Retinal pigment epithelial cell (primary cell): ENCODE measurements at regions not wholly inside any gene's neighbourhood (a gene's known extent, or its start where the extent isn't known, plus 50 kb on each side); places are given as distances from the start of the nearest gene placed in this dataset.

Source experiments
- DNase-seq: peaks from one replicate; pipeline ENCODE4 v3.0.0-alpha.2; 2010; ENCODE audit warnings: low read depth
- H3K4me3 ChIP-seq: 2 replicates; pipeline ENCODE4 v1.5.1; 2011; ENCODE audit warnings: mild to moderate bottlenecking, low read length, control low read depth, moderate library complexity
- TF ChIP-seq, protein P1 (sequence below): conservative IDR thresholded peaks from 2 replicates; pipeline ENCODE4 v1.5.1; 2011; ENCODE audit warnings: low read depth, low read length, control low read depth, inconsistent platforms

- TF ChIP-seq, protein P1, sequence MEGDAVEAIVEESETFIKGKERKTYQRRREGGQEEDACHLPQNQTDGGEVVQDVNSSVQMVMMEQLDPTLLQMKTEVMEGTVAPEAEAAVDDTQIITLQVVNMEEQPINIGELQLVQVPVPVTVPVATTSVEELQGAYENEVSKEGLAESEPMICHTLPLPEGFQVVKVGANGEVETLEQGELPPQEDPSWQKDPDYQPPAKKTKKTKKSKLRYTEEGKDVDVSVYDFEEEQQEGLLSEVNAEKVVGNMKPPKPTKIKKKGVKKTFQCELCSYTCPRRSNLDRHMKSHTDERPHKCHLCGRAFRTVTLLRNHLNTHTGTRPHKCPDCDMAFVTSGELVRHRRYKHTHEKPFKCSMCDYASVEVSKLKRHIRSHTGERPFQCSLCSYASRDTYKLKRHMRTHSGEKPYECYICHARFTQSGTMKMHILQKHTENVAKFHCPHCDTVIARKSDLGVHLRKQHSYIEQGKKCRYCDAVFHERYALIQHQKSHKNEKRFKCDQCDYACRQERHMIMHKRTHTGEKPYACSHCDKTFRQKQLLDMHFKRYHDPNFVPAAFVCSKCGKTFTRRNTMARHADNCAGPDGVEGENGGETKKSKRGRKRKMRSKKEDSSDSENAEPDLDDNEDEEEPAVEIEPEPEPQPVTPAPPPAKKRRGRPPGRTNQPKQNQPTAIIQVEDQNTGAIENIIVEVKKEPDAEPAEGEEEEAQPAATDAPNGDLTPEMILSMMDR: no peak
- no peak for DNase-seq
- H3K4me3 ChIP-seq: no peak overlapping the region
Observed at GRCh38 chr3:188940573-188940932, 231.2 kb upstream of the TPRG1 start.

DNA sequence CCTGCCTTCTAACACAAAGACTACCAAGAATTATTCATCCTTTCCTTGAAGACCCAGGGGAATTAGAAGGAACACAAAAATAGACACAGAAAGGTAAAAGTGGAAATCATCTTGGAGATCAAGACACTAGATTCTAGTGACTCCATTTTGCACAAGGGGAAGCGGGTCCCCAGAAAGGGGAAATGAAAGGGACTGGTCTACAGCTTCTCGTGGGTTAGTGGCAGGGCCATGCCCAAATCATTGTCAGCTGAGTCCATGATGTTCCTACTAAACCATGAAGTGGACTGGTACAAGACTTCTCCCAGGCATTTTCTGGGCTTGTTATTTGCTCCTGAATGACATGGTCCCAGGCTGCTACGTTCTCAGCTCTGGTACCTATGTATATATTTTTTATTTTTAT lies 230.7 kb upstream of the TPRG1 start:
- TF ChIP-seq, protein P1: no peak
- no peak overlapping the region for H3K4me3 ChIP-seq
- DNase-seq: no peak

GRCh38 chr3:188942191-188942590 lies 229.6 kb upstream of the TPRG1 start:
- H3K4me3 ChIP-seq: no peak overlapping the region
- no peak for DNase-seq

DNA sequence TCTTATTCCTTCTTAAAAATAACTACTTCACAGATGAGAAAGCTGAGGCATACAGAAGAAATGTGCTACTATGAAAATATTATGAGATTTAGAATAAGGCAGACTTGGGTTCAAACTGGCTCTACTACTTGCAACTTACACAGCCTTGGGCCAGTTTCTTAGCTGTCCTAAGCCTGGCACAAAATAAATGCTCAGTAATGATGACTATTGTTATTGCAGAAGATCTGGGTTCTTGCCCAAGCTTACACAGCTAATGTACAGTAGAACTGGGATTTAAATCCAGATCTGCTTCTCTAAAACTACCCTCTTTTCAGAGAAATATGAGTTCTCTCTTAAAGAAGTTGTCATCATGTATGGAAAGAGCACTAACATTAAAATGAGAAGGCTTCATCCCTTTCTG lies 228.2 kb upstream of the TPRG1 start:
- TF ChIP-seq, protein P1: no peak
- DNase-seq: no peak
- H3K4me3 ChIP-seq: no peak overlapping the region

More at GRCh38 chr3:188942191-188942590, 229.6 kb upstream of the TPRG1 start:
- TF ChIP-seq, protein P1: no peak

GRCh38 chr3:188944108-188944507 lies 227.7 kb upstream of the TPRG1 start:
- no peak for DNase-seq
- TF ChIP-seq, protein P1: no peak
- no peak overlapping the region for H3K4me3 ChIP-seq

GRCh38 chr3:188946351-188947240 lies 225.2 kb upstream of the TPRG1 start:
- peak overlapping the region; percentile 53 for H3K4me3 ChIP-seq
- DNase-seq: peak; percentile 81
- TF ChIP-seq, protein P1: no peak
